NCI-H2171 (cell line): ENCODE measurements at regions not wholly inside any gene's neighbourhood (a gene's known extent, or its start where the extent isn't known, plus 50 kb on each side); places are given as distances from the start of the nearest gene placed in this dataset.
"Not testable (repeated sequence)": the region's sequence is repeated elsewhere in the genome, so short reads cannot be mapped to it uniquely, and the experiment has no call there.

Experiments used
- DNase-seq: peaks from one replicate; lab custom pipeline; 2025; lab: John Stamatoyannopoulos, UW

DNA sequence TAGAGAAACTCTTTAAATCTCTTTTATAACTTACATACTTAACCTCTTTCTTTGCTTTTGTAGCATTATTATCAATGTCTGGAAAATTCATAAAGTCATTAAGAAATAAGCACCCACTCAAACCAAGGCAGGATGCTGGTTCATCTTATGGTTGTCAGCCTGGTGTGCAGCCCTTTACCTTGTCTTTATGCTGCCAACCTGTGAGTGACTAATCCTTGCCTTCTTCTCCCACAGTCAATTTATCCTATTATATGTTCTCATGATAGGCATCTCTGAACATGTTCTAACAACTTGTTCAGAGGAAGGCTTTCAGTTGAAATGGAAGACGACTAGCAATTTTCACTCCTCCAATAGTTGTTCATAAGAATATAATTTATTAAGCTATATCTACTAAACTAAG is 186.9 kb upstream of the CAND1 start:
- DNase-seq = no peak

DNA sequence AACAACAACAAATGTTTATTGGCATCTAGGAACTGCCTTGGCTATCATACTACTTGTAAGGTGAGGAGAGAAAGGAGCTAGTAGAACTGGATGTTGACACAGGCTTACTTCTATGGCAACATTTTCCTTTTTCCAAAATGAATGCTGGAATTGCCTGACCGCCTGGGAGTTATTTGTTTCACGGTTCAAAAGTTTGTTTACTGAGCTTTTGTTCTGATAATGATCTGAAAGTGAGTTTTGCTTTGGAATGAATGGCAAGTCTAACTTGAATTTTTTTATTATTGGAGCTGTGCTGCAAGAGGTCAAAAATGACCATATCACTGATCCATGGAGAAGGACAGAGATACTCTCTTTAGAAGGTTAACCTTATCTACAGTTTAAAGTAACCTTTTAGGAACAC is 183.5 kb upstream of the CAND1 start:
- DNase-seq = no peak

GRCh38 chr12:67086116-67086515 is 183.0 kb upstream of the CAND1 start:
- DNase-seq = no peak

DNA sequence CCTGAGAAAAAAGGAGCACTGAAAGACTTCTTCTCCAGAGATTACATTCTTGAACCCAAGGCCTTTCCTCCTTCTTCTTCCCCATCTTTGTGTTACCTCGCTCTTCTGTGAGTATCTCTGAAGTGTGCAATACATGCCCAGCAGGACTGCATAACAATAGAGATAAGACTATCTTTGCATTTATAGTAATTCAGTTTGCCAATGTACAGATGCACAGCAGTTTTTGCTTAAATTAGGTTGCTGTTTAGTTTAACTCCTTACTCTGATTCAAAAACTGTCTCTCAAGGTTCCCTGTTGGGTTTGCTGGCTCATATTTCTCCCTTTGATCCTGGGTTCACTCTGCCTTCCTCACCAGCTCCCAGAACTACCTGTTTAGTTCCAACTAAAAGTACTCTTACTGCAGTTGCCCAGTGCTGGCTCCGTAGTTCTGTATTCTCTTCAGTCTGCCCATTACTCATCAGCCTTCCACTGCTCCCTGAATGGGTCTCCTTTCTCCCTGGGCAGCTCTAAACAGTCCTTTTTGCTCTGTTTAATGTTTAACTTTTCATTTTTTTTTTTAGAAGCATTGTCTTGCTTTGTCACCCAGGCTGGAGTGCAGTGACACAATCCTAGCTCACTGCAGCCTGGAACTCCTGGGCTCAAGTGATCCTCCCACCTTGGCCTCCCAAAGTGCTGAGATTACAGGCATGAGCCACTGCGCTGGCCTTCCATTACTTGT is 180.6 kb upstream of the CAND1 start:
- DNase-seq = no peak

DNA sequence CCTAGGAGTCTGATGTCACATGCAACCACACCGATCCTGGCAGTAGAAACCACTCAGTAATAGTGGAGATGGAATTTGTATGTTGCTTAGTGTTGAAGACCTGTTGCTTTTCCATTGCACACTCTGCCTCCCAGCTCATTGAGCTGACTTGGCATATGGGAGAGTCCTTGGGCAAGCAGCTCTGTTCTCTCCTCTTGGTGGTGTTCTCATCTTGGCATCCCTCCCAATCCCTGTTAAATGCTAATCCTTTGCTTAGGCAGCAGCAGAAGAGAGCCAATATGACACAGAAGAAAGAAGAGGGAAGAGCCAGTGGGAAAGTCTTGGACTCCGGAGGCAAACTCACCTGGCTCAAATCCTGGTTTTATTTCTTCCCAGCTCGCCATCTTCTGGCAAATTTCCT is 178.0 kb upstream of the CAND1 start:
- DNase-seq = no peak

GRCh38 chr12:67091678-67092077 is 177.5 kb upstream of the CAND1 start:
- no peak for DNase-seq

- DNase-seq = not testable (repeated sequence)
Measured at GRCh38 chr12:67092934-67093333, 176.2 kb upstream of the CAND1 start.

DNA sequence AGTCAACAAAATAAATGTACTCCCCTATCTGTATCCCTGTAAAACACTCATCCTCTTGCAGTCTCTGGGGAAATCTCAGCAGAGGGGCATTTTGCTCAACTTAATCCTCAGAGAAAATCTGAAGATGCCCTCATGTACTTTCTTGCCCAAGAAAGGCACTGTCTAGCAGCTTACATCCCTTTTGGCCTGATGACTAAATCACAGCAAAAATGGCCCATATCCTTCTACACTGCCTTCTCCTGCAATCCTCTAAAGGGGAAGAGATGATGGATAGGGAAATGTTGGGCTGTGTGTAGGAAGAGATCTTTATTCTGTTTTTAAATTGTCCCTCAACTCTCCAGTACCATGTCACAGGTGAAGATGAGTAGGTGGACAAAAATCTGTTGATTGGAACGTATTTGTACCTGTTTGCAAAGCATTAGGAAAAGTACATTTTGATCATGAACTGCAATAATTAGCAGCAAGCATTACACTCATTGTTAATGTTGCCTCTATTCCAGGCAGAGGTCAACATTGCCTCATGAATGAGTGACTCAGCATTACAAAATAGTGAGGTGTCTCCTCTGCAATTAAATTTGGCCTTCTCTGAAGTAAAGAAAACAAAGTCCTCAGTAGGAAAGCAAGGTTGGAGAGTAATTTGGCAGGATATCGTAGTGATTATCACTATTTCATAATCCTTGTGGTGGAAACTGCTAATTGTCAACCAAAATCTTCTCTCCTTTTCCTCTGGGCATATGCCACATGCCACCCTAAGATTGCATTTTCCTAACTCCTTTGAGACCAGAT is 172.4 kb upstream of the CAND1 start:
- no peak for DNase-seq

- DNase-seq = no peak
Measured at GRCh38 chr12:67099858-67100257, 169.3 kb upstream of the CAND1 start.

DNA sequence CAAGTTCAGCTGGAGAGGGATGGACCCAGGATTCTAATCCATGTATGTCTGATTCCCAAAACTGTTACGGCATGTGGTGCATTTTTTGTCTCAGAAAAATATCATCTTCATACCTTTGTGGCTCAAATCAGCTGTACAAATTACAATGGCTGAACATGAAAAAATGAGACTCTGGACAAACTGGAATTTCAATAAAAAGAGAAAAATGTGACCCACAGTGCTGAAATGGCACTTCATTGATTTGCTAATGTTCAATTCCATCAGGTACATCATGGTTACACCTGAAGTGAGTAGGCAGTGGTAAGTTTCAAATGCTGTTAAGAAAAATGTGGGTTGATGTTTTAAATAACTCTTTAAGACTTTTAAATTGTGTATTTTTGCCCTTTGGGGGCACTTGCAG is 165.6 kb upstream of the CAND1 start:
- DNase-seq = no peak

- DNase-seq = no peak
Measured at GRCh38 chr12:67107235-67107634, 161.9 kb upstream of the CAND1 start.

- DNase-seq = no peak
Measured at GRCh38 chr12:67107751-67108269, 161.3 kb upstream of the CAND1 start.

DNA sequence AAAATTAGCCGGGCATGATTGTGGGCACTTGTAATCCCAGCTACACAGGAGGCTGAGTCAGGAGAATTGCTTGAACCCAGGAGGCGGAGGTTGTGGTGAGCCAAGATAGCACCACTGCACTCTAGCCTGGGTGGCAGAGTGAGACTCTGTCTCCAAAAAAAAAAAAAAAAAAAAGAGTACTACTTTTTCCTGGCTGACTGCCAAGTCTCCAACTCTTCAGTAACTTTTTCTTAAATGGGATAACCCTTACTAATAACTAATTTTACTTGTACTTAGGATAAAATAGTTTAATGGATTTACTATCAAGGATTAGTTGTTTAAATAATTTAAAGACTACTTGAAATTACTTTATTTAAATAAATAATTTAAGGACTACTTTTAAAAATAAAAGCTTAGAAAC is 158.8 kb upstream of the CAND1 start:
- not testable (repeated sequence) for DNase-seq

DNA sequence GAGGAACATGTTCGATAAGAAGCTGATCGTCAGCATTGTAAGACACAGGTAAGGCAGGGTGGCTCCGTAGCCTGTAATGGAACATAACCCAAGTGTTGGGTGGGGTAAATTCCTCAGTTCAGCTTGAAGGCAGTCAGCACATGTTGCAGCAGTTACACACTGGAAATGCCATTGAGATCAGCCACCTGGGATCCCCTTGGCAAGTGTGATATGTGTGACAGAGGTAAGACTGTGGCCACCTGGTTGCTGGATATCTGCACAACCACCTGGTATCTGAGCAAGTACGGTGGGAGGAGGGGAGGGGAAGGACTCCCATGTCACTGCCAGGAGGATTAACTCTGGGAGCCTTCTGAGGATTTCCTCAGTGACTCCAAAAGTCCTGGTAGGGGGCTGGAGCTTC is 158.0 kb upstream of the CAND1 start:
- DNase-seq = peak; percentile 5

GRCh38 chr12:67112586-67112985 is 156.6 kb upstream of the CAND1 start:
- DNase-seq = peak; percentile 29

GRCh38 chr12:67116134-67116533 is 153.0 kb upstream of the CAND1 start:
- no peak for DNase-seq

DNA sequence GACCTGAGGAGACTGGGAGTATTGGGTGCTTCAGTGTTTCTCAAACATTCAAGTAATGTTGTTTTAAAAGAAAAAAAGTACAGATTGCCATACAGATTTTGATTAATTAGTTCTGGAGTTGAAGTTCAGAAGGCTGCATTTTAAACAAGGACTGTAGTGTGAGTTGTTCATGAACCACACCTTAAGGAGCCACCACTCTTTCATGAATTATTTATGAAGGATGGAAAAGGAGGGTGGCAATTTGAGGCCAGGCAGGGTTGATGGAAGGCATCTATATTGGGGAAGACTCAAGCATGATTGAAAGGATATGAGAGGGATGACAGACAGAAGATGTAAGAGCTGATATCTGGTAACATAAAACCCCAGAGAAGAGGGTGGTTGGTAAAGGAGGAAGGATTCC is 146.6 kb upstream of the CAND1 start:
- DNase-seq = no peak

GRCh38 chr12:67137256-67137655 is 131.9 kb upstream of the CAND1 start:
- no peak for DNase-seq

GRCh38 chr12:67141296-67142018 is 127.7 kb upstream of the CAND1 start:
- DNase-seq = peak; percentile 33

DNA sequence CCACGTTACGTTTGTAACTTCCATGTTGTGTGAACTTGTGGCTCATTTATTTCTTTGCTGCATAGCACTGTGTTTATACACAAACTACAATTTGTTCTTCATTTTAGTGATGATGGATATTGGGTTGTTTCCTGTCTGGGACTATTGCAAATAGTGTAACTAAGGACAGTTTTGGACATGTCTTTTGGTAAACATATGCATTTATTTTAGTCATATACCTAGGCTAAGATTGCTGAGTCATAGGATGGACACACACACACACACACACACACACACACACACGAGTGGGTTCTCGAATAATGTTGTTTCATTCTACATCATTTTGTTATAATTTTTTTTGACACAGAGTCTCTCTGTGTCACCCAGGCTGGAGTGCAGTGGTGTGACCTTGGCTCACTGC is 123.5 kb upstream of the CAND1 start:
- no peak for DNase-seq

DNA sequence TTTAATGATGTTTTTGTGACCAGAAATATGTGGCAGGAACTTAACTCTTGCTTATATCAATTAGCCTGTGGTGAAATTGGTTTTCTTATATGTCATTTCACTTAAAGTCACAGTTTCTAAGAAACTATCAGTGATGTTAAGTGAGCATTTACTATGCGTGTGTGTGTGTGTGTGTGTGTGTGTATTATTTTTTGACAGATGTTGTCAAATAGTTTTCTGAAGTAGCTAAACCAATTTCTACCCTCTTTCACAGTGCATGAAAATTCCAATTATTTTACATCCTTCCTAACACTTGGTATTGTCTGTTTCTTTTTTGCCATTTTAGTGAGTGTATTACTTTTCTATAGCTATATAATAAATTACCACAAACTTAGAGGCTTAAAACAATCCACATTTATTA is 122.1 kb upstream of the CAND1 start:
- DNase-seq = no peak

DNA sequence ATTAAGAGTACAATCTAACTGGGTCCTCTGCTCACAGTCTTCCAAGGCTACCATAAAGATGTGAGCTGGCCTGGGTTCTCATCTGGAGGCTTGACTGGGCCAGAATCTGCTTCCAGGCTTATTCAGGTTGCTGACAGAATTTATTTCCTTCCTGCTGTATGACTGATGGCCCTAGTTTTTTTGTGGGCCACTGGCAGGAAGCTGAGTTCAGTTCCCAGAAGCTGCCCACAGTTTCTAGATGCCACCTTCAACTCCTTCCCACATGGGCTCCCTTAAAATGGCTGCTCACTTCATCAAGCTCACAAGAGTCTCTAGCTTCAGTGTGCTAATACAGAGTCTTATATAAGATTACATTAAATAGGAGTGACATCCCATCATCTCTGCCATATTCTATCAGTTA is 121.7 kb upstream of the CAND1 start:
- no peak for DNase-seq

DNA sequence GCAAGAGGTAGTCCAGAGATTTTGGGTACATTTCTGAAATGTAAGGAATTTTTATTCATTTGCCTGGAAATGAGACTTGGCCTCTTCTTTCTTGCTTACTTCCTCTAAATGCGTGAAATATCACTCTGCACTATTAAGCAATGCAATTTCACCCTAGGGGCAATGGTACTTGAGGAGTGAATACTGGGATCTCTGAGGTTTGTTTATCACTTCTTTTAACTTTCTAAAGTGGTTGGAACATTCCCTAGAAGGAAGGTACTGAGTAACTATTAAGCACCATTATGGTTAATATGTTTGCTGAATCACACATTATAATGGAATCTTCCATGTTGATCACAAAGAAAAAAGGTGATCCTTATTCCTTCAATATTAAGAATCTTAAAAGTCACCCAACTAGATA is 120.9 kb upstream of the CAND1 start:
- no peak for DNase-seq
